GM21825 (cell line): ENCODE measurements at regions not wholly inside any gene's neighbourhood (a gene's known extent, or its start where the extent isn't known, plus 50 kb on each side); places are given as distances from the start of the nearest gene placed in this dataset.

Experiments used
- ATAC-seq: cut with Tn5 transposase; IDR thresholded peaks from one replicate; pipeline ENCODE4 v1.9.1; 2021; ENCODE audit warnings: mild to moderate bottlenecking, moderate library complexity; ENCODE audit not compliant: unreplicated experiment

GRCh38 chr6:125537090-125537489 is 212.3 kb upstream of the HEY2 start:
- no peak for ATAC-seq

GRCh38 chr6:125539892-125540291 is 209.5 kb upstream of the HEY2 start:
- ATAC-seq, result no peak

GRCh38 chr6:125544819-125545218 is 204.6 kb upstream of the HEY2 start:
- no peak for ATAC-seq

GRCh38 chr6:125546841-125547251 is 202.6 kb upstream of the HEY2 start:
- ATAC-seq, result no peak

GRCh38 chr6:125547381-125547780 is 202.1 kb upstream of the HEY2 start:
- ATAC-seq, result no peak

GRCh38 chr6:125549202-125549884 is 200.1 kb upstream of the HEY2 start:
- no peak for ATAC-seq

GRCh38 chr6:125550892-125551291 is 198.5 kb upstream of the HEY2 start:
- no peak for ATAC-seq

GRCh38 chr6:125552819-125553218 is 196.6 kb upstream of the HEY2 start:
- no peak for ATAC-seq

- no peak for ATAC-seq
These were observed 195.0 kb upstream of the HEY2 start for GRCh38 chr6:125554456-125554855.

DNA sequence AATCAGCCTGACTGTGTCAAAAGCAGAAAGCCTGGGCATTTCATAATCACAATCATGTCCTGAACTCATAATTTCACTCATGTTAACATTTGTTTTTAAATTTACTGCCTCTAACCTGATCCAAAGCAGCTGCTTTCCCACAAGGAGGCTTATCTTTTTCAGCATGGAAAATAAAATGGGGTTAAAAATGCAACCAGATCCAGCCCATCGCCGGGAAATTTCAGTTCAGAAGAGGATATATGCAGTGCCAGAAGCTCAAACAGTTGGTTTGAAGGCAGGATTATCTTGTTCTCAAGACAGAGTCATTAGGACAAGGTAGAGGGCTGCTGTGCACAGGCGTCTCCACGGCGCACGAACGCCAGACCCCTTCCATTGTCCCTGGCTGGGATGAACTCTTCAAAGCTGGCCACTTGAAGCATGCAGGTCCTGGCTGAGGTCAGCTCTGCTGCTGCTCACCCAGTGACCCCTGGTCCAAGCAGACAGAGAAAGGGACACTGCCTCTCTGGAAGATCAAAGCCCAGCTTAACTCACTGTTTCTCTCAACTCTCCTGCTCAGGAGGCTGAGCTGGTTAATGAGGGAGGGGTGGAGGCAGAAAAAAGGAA is 191.1 kb upstream of the HEY2 start:
- ATAC-seq, result no peak

DNA sequence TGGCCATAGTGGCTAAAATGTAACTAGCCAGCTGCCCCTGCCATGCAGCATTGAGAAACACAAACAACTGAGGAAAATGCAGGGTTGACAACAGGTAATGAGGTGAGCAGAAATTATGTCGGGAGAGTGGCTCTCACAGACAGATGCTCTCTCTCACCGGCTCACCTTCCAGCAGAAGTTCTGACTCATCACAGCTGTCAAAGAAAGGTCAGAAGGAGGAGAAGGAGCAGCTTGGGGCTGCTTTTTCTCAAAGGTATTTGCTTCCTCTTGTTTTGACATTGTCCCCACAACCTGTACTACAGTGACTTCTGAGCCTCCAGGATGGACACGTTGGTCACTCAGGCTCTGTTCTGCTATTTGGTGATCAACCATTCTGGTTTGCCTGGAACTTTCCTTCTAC is 190.5 kb upstream of the HEY2 start:
- ATAC-seq, result no peak

DNA sequence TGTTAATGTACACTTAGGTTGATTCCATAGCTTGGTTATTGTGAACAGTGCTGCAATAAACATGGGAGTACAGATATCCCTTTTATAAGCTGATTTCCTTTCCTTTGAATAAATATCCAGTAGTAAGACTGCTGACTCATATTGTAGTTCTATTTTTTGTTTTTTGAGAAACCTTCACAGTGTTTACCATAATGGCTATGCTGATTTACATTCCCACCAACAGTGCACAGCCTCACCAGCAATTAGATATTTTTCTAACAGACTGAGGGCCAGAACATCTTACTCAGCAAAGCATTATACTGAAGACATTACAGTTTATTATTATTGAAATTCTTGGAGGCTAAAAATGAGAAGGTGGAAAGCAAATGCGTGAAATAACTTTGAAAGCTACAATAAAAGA is 187.3 kb upstream of the HEY2 start:
- ATAC-seq, result no peak

- no peak for ATAC-seq
These were observed 184.5 kb upstream of the HEY2 start for GRCh38 chr6:125564941-125565340.

DNA sequence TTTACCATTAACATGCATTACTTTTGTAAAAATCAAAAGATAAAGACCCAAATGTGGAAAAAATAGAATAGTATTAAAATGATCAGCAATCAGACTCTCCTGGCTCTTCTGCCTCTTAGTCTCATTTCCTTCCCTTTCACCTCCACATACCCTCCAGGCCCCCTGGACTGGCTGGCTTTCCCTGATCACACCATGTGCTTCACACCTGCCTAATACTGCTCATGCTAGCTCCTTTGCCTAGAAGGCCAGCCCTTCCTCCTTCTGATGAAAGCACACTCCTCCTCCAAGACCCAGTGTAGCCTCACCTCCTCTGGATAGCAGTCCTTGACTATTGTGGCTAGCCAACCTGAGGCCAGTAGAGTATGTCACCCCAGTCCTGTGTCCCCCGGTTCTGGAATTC is 182.0 kb upstream of the HEY2 start:
- ATAC-seq, result no peak

DNA sequence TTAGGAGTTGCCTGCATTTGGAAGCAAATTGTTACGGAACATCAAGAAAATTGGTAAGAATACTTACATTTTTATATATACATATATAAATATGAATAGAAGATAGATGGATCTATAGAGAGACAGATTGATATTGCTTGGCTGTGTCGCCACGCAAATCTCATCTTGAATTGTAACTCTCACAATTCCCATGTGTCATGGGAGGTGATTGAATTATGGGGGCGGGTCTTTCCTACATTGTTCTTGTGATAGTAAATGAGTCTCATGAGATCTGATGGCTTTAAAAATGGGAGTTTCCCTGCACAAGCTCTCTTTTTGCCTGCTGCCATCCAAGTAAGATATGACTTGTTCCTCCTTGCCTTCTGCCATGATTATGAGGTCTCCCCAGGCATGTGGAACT is 180.8 kb upstream of the HEY2 start:
- ATAC-seq, result no peak

DNA sequence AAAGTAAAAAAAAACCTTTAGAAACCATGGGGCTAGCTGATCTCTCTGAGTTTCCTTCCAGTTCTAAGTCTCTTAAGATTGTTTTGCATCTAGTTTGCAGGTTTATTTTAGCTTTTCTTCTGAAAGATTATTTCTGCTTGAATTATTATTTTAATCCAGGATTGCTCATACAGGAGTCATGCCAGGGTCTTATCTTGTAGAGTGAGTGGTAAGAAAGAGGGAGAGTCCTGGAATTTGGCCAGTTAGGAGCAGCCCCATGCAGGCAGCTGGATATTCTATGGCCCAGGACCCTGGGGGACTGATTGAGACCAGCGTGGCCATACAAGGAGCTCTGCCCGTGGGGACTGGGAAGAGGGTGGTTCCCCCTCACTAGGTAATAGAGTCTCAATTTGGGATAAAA is 178.9 kb upstream of the HEY2 start:
- no peak for ATAC-seq

DNA sequence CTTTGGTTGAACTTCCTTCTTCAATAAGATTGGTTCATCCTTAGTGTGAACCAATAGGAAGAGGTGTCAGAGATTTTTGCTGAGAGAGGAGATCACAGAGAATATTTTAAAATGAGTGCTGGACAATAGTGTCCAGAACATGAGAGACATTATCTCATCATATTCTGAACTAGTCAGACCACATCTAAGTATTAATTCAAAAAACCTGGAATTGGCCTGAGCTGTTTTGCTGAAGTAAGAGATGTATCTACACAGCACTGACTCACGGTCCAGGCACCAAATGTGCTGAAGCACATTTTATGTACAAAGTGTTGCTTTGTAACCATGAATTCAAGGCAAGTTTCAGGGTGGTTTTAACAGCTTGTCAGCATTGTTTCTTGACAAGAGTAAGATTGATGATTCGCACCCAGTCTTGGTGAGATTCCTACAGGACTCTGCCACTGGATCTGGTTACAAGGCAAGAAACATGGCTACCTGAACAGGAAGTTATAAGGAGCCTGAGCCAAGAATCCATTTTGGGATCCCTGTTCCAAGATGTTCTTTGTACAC is 178.2 kb upstream of the HEY2 start:
- ATAC-seq, result no peak

DNA sequence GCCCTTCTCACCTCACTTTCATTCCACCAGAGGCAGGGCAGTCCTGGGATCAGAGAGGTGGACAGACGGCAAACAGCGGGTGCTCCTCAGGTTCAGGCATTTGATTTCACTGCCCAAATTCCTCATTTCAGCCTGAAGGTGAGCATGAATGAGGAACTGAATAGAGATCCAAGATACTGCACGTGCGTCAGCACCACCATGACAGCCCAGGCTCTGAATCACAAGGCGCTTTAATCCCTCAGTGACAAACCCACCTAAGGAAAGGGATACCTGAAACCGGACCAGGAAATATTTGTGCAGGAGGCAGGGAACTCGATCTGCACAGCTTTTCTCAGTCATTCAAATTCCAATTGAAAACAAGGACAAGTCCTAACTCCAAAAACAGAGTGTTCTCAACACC is 174.8 kb upstream of the HEY2 start:
- no peak for ATAC-seq

- no peak for ATAC-seq
These were observed 172.2 kb upstream of the HEY2 start for GRCh38 chr6:125577124-125577662.

- ATAC-seq, result no peak
These were observed 164.9 kb upstream of the HEY2 start for GRCh38 chr6:125584468-125584939.

DNA sequence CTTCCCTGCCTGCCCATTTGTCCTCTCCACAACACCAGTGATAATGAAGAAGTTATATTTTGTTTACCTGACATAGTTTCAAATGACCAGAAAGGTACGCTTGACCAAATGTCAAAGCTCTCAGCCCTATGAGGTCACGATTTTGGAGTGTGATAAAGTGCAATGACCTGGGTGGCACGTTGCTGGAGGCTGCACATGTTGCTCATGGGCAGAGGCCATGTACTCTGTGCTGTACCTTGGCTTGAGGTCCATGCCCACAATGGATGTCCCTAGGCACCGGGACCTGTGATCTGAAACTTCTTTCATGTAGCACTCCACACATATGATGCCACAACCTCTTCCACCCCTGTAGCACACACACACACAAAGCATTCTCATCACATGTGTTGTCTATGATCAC is 164.0 kb upstream of the HEY2 start:
- no peak for ATAC-seq

DNA sequence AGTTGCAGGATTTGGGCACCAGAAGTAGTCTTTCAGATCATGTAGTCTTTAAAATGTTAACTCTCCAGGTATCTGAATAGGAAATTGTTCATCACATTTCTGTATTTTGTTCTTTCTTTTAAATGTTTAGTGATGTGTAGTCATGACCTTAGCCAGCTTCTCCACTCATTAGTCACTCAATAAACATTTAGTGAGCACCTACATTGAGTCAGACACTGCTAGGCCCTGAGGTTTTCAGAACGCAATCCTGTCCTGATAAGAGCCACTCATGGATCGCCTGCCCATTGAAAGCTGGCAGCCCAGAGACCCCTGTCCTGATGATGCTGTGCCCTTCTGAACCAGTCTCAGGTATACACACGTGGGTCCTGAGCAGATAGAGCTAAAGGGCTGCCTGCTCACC is 163.4 kb upstream of the HEY2 start:
- no peak for ATAC-seq
